PC-9 (cell line): ENCODE measurements at regions not wholly inside any gene's neighbourhood (a gene's known extent, or its start where the extent isn't known, plus 50 kb on each side); places are given as distances from the start of the nearest gene placed in this dataset.

Experiments
- BruUV-seq: library from RNA; stranded (reverse); fragments of 400-500 nt; replicated peaks from 2 replicates; lab custom pipeline; 2021; lab: Mats Ljungman, UMichigan
- CTCF ChIA-PET: fragments of 300-600 bp; sonication (Branson Sonifier 250); formaldehyde crosslinking; loops from one replicate; lab custom pipeline; 2022; ENCODE audit warnings: antibody characterized with exemption; lab: Charles Lee
- POLR2A ChIA-PET: fragments of 300-600 bp; sonication (Branson Sonifier 250); formaldehyde crosslinking; loops from one replicate; lab custom pipeline; 2022; ENCODE audit warnings: antibody characterized with exemption; ENCODE audit not compliant: unreplicated experiment; lab: Charles Lee
- DNase-seq, 2 experiments: peaks; one replicate each; pipeline versions ENCODE4 v3.0.0 to v3.0.0-alpha.2; 2015 to 2022; ENCODE audit warnings: mixed read lengths in 1 of 2
- H2AFZ ChIP-seq: fragments of 200-600 bp; sonication (generic); 2 replicates; pipeline ENCODE4 v1.8.1; 2017; ENCODE audit warnings: antibody characterized with exemption
- H3F3A ChIP-seq: fragments of 200-600 bp; sonication (generic); 2 replicates; pipeline ENCODE4 v1.8.1; 2017; ENCODE audit warnings: antibody characterized with exemption, mild to moderate bottlenecking, low read depth; ENCODE audit not compliant: insufficient read depth
- H3K27ac ChIP-seq: fragments of 200-600 bp; sonication (generic); 2 replicates; pipeline ENCODE4 v1.6.1; 2016; ENCODE audit warnings: mixed run types
- H3K27me3 ChIP-seq: fragments of 200-600 bp; sonication (generic); 2 replicates; pipeline ENCODE4 v1.6.1; 2016; ENCODE audit warnings: low read depth, mixed run types; ENCODE audit not compliant: insufficient read depth
- H3K36me3 ChIP-seq: fragments of 200-600 bp; sonication (generic); 2 replicates; pipeline ENCODE4 v1.6.1; 2016; ENCODE audit warnings: low read depth, mixed run types
- H3K4me1 ChIP-seq: fragments of 200-600 bp; sonication (generic); replicated peaks from 2 replicates; pipeline ENCODE4 v1.6.1; 2016; ENCODE audit warnings: mixed run types; ENCODE audit not compliant: insufficient read depth
- H3K4me2 ChIP-seq: fragments of 200-600 bp; sonication (generic); 2 replicates; pipeline ENCODE4 v1.6.1; 2017; ENCODE audit warnings: mixed run types
- H3K4me3 ChIP-seq: fragments of 200-600 bp; sonication (generic); 2 replicates; pipeline ENCODE4 v1.6.1; 2016; ENCODE audit warnings: mixed run types
- H3K79me2 ChIP-seq: fragments of 200-600 bp; sonication (generic); 2 replicates; pipeline ENCODE4 v1.6.1; 2017; ENCODE audit warnings: low read depth, mixed run types
- H3K9me2 ChIP-seq: fragments of 200-600 bp; sonication (generic); 2 replicates; pipeline ENCODE4 v1.8.1; 2017; ENCODE audit warnings: mild to moderate bottlenecking; ENCODE audit not compliant: insufficient read depth
- H3K9me3 ChIP-seq: fragments of 200-600 bp; sonication (generic); 2 replicates; pipeline ENCODE4 v1.8.1; 2016; ENCODE audit warnings: low read depth; ENCODE audit not compliant: insufficient read depth
- H4K20me1 ChIP-seq: fragments of 200-600 bp; sonication (generic); 2 replicates; pipeline ENCODE4 v1.8.1; 2017; ENCODE audit not compliant: insufficient read depth
- CTCF ChIP-seq: fragments of 200-600 bp; sonication (generic); conservative IDR thresholded peaks from 2 replicates; pipeline ENCODE4 v1.6.1; 2017; ENCODE audit warnings: mixed run types, antibody characterized with exemption, mild to moderate bottlenecking, moderate library complexity
- EZH2 ChIP-seq: fragments of 200-600 bp; sonication (generic); IDR thresholded peaks from 2 replicates; pipeline ENCODE4 v1.8.0; 2017; ENCODE audit warnings: antibody characterized with exemption, low read depth
- intact Hi-C: fragments of 100-400 bp; cut with micrococcal nuclease; formaldehyde crosslinking; loops from one replicate; pipeline ENCODE4 v1.10.0; 2022; ENCODE audit not compliant: unreplicated experiment

GRCh38 chr2:83584672-83585071 lies 874.4 kb downstream of the SUCLG1 start:
- peak overlapping the region; percentile 26; the same call in 1 of the 2 replicates for H3K4me2 ChIP-seq
- POLR2A ChIA-PET: no interaction called here
- intact Hi-C loops: no loop called here
- H3F3A ChIP-seq: no peaks in the 10 kb centered on the region
- H3K27ac ChIP-seq: no peak overlapping the region
- no peak overlapping the region for H2AFZ ChIP-seq
- no peaks in the 10 kb centered on the region for H3K4me1 ChIP-seq
- CTCF ChIA-PET: no interaction called here
- no peaks in the 10 kb centered on the region for H3K36me3 ChIP-seq
- H3K27me3 ChIP-seq: no peaks in the 10 kb centered on the region
- no peaks in the 10 kb centered on the region for H3K79me2 ChIP-seq
- H3K4me3 ChIP-seq: no peak overlapping the region
- no peak for TF ChIP-seq EZH2
- no peak for DNase-seq
- no peaks in the 10 kb centered on the region for H4K20me1 ChIP-seq
- H3K9me3 ChIP-seq: no peaks in the 10 kb centered on the region
- H3K9me2 ChIP-seq: no peaks in the 10 kb centered on the region
- BruUV-seq: no TSS peak

DNA sequence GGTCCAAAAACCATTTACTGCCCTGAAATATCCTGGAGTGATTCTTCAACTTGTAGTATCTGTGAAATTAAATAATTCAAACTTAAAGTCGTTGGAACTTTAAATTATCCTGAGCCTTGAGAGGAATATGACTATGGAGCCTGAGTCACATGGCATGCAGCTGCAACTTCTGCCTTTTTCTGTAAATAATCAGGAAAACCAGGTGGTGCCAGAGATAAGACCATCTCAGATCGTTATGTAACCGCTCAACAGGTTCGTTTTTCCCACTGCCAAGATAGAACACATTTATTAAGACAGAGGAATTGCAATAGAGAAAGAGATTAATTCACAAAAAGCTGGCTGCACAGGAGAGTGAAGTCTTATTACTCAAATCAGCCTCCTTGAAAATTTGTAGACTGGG lies 876.5 kb downstream of the SUCLG1 start:
- no peaks in the 10 kb centered on the region for H3K79me2 ChIP-seq
- no peaks in the 10 kb centered on the region for H3K36me3 ChIP-seq
- no peaks in the 10 kb centered on the region for H3F3A ChIP-seq
- no peak overlapping the region for H3K27ac ChIP-seq
- no peak overlapping the region for H3K4me3 ChIP-seq
- no peaks in the 10 kb centered on the region for H3K9me2 ChIP-seq
- no peak for DNase-seq
- CTCF ChIA-PET: no interaction called here
- intact Hi-C loops: no loop called here
- POLR2A ChIA-PET: no interaction called here
- TF ChIP-seq EZH2 (no peak), CTCF (no peak)
- no TSS peak for BruUV-seq
- no peak overlapping the region for H3K4me2 ChIP-seq
- no peaks in the 10 kb centered on the region for H4K20me1 ChIP-seq
- H3K9me3 ChIP-seq: no peaks in the 10 kb centered on the region
- no peaks in the 10 kb centered on the region for H3K27me3 ChIP-seq
- no peaks in the 10 kb centered on the region for H3K4me1 ChIP-seq
- H2AFZ ChIP-seq: no peak overlapping the region

DNA sequence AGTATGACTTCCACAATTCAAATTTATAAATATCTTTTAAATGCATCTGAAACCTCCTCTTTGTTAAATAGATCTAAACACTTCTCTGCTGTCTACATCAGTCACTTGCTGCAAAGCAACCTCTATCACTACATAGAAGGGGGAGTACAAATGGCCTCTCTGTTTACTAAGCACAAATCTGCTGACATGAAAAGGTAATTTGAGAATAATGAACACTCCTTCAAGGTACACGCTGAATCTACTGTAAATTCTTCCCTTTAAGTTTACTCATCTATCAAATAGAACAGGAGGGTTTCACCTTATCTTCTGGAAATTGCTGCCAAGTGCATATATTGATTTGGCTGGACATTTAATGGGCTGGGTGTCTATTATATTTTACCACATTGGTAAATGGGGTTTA lies 879.6 kb downstream of the SUCLG1 start:
- ChIA-PET POLR2A (no interaction called here), CTCF (no interaction called here)
- Histone ChIP-seq H3K9me2 (no peaks in the 10 kb centered on the region), H3K9me3 (no peaks in the 10 kb centered on the region), H3K79me2 (no peaks in the 10 kb centered on the region), H3F3A (no peaks in the 10 kb centered on the region), H3K4me2 (no peak overlapping the region), H3K27me3 (no peaks in the 10 kb centered on the region), H3K4me1 (no peaks in the 10 kb centered on the region), H3K4me3 (no peak overlapping the region), H3K27ac (no peak overlapping the region), H2AFZ (no peak overlapping the region), H3K36me3 (no peaks in the 10 kb centered on the region), H4K20me1 (no peaks in the 10 kb centered on the region)
- no peak for DNase-seq
- BruUV-seq: no TSS peak
- TF ChIP-seq CTCF (no peak), EZH2 (no peak)
- intact Hi-C loops: no loop called here

DNA sequence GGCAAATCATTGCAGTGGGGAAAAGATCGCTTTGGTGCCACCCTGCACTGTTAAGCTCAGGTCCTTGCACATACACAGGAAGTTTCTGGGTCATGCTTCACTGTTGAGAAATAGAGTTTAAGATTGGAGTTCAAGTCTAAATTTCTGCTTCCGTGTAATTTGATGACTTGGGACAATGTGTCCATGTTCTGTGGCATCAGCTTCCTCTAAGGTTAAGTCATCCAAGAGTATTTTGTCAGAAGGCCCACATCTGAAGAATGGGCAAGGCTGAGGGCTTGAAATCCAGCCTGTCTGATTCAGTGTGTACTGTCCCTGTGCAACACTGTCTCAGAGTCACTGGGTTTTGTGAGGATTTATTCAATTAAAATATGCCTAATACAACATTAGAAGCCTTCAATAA lies 880.7 kb downstream of the SUCLG1 start:
- Histone ChIP-seq H3K4me1 (no peaks in the 10 kb centered on the region), H3K9me3 (no peaks in the 10 kb centered on the region), H3K36me3 (no peaks in the 10 kb centered on the region), H3K9me2 (no peaks in the 10 kb centered on the region), H3F3A (no peaks in the 10 kb centered on the region), H3K27me3 (no peaks in the 10 kb centered on the region), H4K20me1 (no peaks in the 10 kb centered on the region), H3K79me2 (no peaks in the 10 kb centered on the region), H2AFZ (no peak overlapping the region), H3K27ac (no peak overlapping the region), H3K4me3 (no peak overlapping the region), H3K4me2 (no peak overlapping the region)
- TF ChIP-seq EZH2 (no peak), CTCF (no peak)
- CTCF ChIA-PET: no interaction called here
- POLR2A ChIA-PET: no interaction called here
- intact Hi-C loops: no loop called here
- BruUV-seq: no TSS peak
- DNase-seq: no peak
